ENCODE measurements at regions not wholly inside any gene's neighbourhood (a gene's known extent, or its start where the extent isn't known, plus 50 kb on each side); places are given as distances from the start of the nearest gene placed in this dataset.

GRCh38 chr1:90650401-90650800, 66.7 kb downstream of the BARHL2 start:
- no peak for DNase-seq

GRCh38 chr1:90640325-90640724, 76.8 kb downstream of the BARHL2 start:
- no peak for DNase-seq

- DNase-seq = no peak
These were observed 94.4 kb downstream of the BARHL2 start for GRCh38 chr1:90622666-90623065.

GRCh38 chr1:90621986-90622385, 95.1 kb downstream of the BARHL2 start:
- DNase-seq = no peak

- peak; percentile 22 for DNase-seq
These were observed 100.7 kb downstream of the BARHL2 start for GRCh38 chr1:90616395-90616794.

GRCh38 chr1:90614872-90615271, 102.2 kb downstream of the BARHL2 start:
- DNase-seq = no peak

GRCh38 chr1:90613371-90613770, 103.7 kb downstream of the BARHL2 start:
- DNase-seq = no peak

GRCh38 chr1:90612033-90612432, 105.1 kb downstream of the BARHL2 start:
- no peak for DNase-seq

- no peak for DNase-seq
These were observed 109.4 kb downstream of the BARHL2 start for GRCh38 chr1:90607736-90608135.

GRCh38 chr1:90605070-90605469, 112.0 kb downstream of the BARHL2 start:
- DNase-seq = no peak

- no peak for DNase-seq
These were observed 123.8 kb downstream of the BARHL2 start for GRCh38 chr1:90593312-90593711.

GRCh38 chr1:90591970-90592356, 125.1 kb downstream of the BARHL2 start:
- DNase-seq = no peak

GRCh38 chr1:90591355-90591969, 125.6 kb downstream of the BARHL2 start:
- no peak for DNase-seq

GRCh38 chr1:90580176-90580575, 136.9 kb downstream of the BARHL2 start:
- no peak for DNase-seq

GRCh38 chr1:90579212-90579802, 137.8 kb downstream of the BARHL2 start:
- DNase-seq = peak; percentile 46

- DNase-seq = no peak
These were observed 142.3 kb downstream of the BARHL2 start for GRCh38 chr1:90574692-90575370.

GRCh38 chr1:90573736-90574135, 143.4 kb downstream of the BARHL2 start:
- DNase-seq = no peak

- no peak for DNase-seq
These were observed 144.7 kb downstream of the BARHL2 start for GRCh38 chr1:90572446-90572845.

- DNase-seq = no peak
These were observed 148.7 kb downstream of the BARHL2 start for GRCh38 chr1:90568436-90568835.

- no peak for DNase-seq
These were observed 152.9 kb downstream of the BARHL2 start for GRCh38 chr1:90564164-90564563.

GRCh38 chr1:90562892-90563291, 154.2 kb downstream of the BARHL2 start:
- DNase-seq = no peak

GRCh38 chr1:90561911-90562310, 155.2 kb downstream of the BARHL2 start:
- no peak for DNase-seq

- no peak for DNase-seq
These were observed 155.9 kb downstream of the BARHL2 start for GRCh38 chr1:90561103-90561783.

All from NCI-H748 treated with DMSO at 0.1 percent for 48 hours (cell line).